HG03378 (cell line): ENCODE measurements at regions not wholly inside any gene's neighbourhood (a gene's known extent, or its start where the extent isn't known, plus 50 kb on each side); places are given as distances from the start of the nearest gene placed in this dataset.

Source experiments
- ATAC-seq: cut with Tn5 transposase; IDR thresholded peaks from one replicate; pipeline ENCODE4 v1.9.1; 2021; ENCODE audit warnings: mild to moderate bottlenecking, moderate library complexity; ENCODE audit not compliant: unreplicated experiment

- no peak for ATAC-seq
These were observed 156.2 kb upstream of the ZMIZ1 start for GRCh38 chr10:78912361-78913218.

GRCh38 chr10:78913219-78914059 lies 155.3 kb upstream of the ZMIZ1 start:
- no peak for ATAC-seq

GRCh38 chr10:78914060-78914378 lies 154.7 kb upstream of the ZMIZ1 start:
- ATAC-seq: no peak

- no peak for ATAC-seq
These were observed 154.1 kb upstream of the ZMIZ1 start for GRCh38 chr10:78914502-78915189.

GRCh38 chr10:78915190-78915518 lies 153.6 kb upstream of the ZMIZ1 start:
- no peak for ATAC-seq

GRCh38 chr10:78916227-78916626 lies 152.5 kb upstream of the ZMIZ1 start:
- ATAC-seq: no peak

- ATAC-seq: no peak
These were observed 149.4 kb upstream of the ZMIZ1 start for GRCh38 chr10:78919181-78919966.

GRCh38 chr10:78920011-78920410 lies 148.8 kb upstream of the ZMIZ1 start:
- ATAC-seq: no peak

GRCh38 chr10:78921895-78922294 lies 146.9 kb upstream of the ZMIZ1 start:
- ATAC-seq: no peak

GRCh38 chr10:78923647-78924318 lies 145.0 kb upstream of the ZMIZ1 start:
- ATAC-seq: no peak

GRCh38 chr10:78924319-78925003 lies 144.3 kb upstream of the ZMIZ1 start:
- ATAC-seq: no peak

GRCh38 chr10:78925275-78925674 lies 143.5 kb upstream of the ZMIZ1 start:
- no peak for ATAC-seq

- no peak for ATAC-seq
These were observed 142.9 kb upstream of the ZMIZ1 start for GRCh38 chr10:78925800-78926319.

GRCh38 chr10:78927257-78927995 lies 141.3 kb upstream of the ZMIZ1 start:
- no peak for ATAC-seq

- ATAC-seq: no peak
These were observed 140.4 kb upstream of the ZMIZ1 start for GRCh38 chr10:78928330-78928729.

- no peak for ATAC-seq
These were observed 139.2 kb upstream of the ZMIZ1 start for GRCh38 chr10:78929541-78929940.

GRCh38 chr10:78931321-78932053 lies 137.3 kb upstream of the ZMIZ1 start:
- no peak for ATAC-seq

- no peak for ATAC-seq
These were observed 136.7 kb upstream of the ZMIZ1 start for GRCh38 chr10:78932054-78932386.
